ENCODE measurements at regions not wholly inside any gene's neighbourhood (a gene's known extent, or its start where the extent isn't known, plus 50 kb on each side); places are given as distances from the start of the nearest gene placed in this dataset.

DNA sequence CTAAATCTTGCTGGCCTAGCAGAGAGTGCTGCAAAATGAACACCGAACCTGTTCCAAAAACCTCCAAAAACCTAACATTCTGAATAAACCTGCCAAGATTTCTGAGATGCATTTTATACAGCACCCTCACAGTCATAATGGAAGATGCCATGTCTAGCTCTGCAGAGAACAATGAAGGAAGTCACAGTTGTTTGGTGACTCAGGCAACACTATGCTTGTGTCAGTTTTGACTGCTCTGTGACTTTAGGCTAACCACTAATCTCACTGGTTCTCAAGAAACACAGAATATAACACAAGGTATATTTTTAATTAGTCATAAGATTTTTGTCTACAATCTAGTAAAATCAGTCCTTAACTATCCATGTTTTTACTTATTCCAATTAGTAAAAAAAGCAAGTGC is 606.6 kb downstream of the TBL1XR1 start:
- no peak for TF ChIP-seq EZH2 (IDR thresholded peaks at IDR 0.05; ENCODE audit: borderline replicate concordance, low read depth, low read length, poor library complexity, severe bottlenecking)
- TF ChIP-seq, protein P1, sequence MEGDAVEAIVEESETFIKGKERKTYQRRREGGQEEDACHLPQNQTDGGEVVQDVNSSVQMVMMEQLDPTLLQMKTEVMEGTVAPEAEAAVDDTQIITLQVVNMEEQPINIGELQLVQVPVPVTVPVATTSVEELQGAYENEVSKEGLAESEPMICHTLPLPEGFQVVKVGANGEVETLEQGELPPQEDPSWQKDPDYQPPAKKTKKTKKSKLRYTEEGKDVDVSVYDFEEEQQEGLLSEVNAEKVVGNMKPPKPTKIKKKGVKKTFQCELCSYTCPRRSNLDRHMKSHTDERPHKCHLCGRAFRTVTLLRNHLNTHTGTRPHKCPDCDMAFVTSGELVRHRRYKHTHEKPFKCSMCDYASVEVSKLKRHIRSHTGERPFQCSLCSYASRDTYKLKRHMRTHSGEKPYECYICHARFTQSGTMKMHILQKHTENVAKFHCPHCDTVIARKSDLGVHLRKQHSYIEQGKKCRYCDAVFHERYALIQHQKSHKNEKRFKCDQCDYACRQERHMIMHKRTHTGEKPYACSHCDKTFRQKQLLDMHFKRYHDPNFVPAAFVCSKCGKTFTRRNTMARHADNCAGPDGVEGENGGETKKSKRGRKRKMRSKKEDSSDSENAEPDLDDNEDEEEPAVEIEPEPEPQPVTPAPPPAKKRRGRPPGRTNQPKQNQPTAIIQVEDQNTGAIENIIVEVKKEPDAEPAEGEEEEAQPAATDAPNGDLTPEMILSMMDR (conservative IDR thresholded peaks at IDR 0.05; ENCODE audit: low read depth, low read length): no peak
- BruUV-seq (replicated peaks): no TSS peak
- intact Hi-C loops (cut with micrococcal nuclease; ENCODE audit: unreplicated experiment): no loop called here
- Histone ChIP-seq H3K36me3 (ENCODE audit: insufficient read depth, low read length, poor library complexity, severe bottlenecking) (no peaks in the 10 kb centered on the region), H3K4me3 (ENCODE audit: low read depth, low read length, poor library complexity, severe bottlenecking) (no peak overlapping the region), H3K4me1 (ENCODE audit: insufficient read depth, low read length, poor library complexity, severe bottlenecking) (peaks cover 13% of the 10 kb centered on the region), H3K27me3 (replicated peaks; ENCODE audit: insufficient read depth, low read depth, low read length, poor library complexity) (no peaks in the 10 kb centered on the region), H3K9me3 (ENCODE audit: low read depth, low read length, poor library complexity, severe bottlenecking) (no peaks in the 10 kb centered on the region), H3K27ac (ENCODE audit: low read depth, low read length, poor library complexity, severe bottlenecking) (no peak overlapping the region)
- DNase-seq (ENCODE audit: low spot score): peak; percentile 22
- ChIA-PET CTCF (no interaction called here), POLR2A (ENCODE audit: low non-redundant PET) (no interaction called here)

DNA sequence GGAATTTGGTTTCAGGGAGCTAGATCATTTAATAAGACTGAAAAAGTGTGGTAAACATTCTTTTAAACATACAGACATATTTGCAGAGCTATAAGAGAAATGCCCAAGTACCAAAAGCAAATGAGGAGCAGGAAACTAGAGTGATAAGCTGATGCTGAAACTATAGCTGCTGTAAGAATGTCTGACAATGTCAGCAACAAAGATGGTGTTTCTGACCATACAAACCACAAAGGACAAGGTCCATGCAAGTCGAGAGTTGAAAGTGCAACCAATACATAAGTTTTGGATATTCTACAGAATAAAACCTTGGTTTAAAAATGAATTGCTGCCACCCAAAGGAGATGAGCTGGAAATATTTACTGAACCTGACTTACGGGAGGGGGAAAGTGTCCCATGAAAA is 610.2 kb downstream of the TBL1XR1 start:
- Histone ChIP-seq H3K27me3 (replicated peaks; ENCODE audit: insufficient read depth, low read depth, low read length, poor library complexity) (no peaks in the 10 kb centered on the region), H3K9me3 (ENCODE audit: low read depth, low read length, poor library complexity, severe bottlenecking) (no peaks in the 10 kb centered on the region), H3K36me3 (ENCODE audit: insufficient read depth, low read length, poor library complexity, severe bottlenecking) (no peaks in the 10 kb centered on the region), H3K4me1 (ENCODE audit: insufficient read depth, low read length, poor library complexity, severe bottlenecking) (peaks cover 3% of the 10 kb centered on the region), H3K4me3 (ENCODE audit: low read depth, low read length, poor library complexity, severe bottlenecking) (no peak overlapping the region), H3K27ac (ENCODE audit: low read depth, low read length, poor library complexity, severe bottlenecking) (no peak overlapping the region)
- CTCF ChIA-PET: no interaction called here
- intact Hi-C loops (cut with micrococcal nuclease; ENCODE audit: unreplicated experiment): no loop called here
- BruUV-seq (replicated peaks): no TSS peak
- POLR2A ChIA-PET (ENCODE audit: low non-redundant PET): no interaction called here
- DNase-seq (ENCODE audit: low spot score): no peak
- TF ChIP-seq EZH2 (IDR thresholded peaks at IDR 0.05; ENCODE audit: borderline replicate concordance, low read depth, low read length, poor library complexity, severe bottlenecking): no peak
- TF ChIP-seq, protein P1 (conservative IDR thresholded peaks at IDR 0.05; ENCODE audit: low read depth, low read length): no peak

DNA sequence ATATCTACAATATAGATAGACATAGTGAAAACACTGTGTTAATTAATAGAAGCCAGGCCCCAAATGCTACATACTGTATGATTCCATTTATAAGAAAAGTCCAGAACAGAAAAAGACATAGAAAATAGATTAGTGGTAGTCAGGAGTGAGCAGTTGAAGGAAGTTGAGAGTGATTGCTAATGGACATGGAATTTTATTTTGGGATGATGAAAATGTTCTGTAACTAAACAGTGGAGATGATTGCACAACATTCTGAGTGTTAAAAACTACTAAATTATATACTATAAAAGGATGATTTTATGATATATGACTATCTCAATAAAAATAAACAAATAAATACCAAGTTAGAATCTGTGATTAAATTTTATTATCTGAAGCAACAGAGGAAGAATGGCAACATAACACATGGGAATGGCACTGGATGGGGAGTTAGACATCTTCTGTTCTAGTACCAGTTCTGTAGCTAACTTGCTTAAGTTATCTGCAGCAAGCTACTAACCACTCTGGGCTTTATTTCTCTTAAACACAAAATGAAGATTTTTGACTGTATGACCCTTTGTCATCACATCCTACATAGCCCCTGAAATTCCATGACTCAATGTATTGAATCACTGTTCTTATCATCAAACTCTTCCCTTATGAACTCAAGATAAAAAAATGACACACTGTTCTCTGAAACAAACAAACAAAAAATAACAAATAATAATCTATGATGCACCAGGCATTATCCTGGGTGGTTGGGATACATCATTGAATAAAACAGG is 612.7 kb downstream of the TBL1XR1 start:
- intact Hi-C loops (cut with micrococcal nuclease; ENCODE audit: unreplicated experiment): no loop called here

More for the DNA sequence above, 612.7 kb downstream of the TBL1XR1 start:
- H3K27me3 ChIP-seq (replicated peaks; ENCODE audit: insufficient read depth, low read depth, low read length, poor library complexity): no peaks in the 10 kb centered on the region
- H3K4me3 ChIP-seq (ENCODE audit: low read depth, low read length, poor library complexity, severe bottlenecking): no peak overlapping the region
- TF ChIP-seq, protein P1 (conservative IDR thresholded peaks at IDR 0.05; ENCODE audit: low read depth, low read length): no peak
- no peak for TF ChIP-seq EZH2 (IDR thresholded peaks at IDR 0.05; ENCODE audit: borderline replicate concordance, low read depth, low read length, poor library complexity, severe bottlenecking)
- H3K4me1 ChIP-seq (ENCODE audit: insufficient read depth, low read length, poor library complexity, severe bottlenecking): peaks cover 3% of the 10 kb centered on the region
- no peaks in the 10 kb centered on the region for H3K9me3 ChIP-seq (ENCODE audit: low read depth, low read length, poor library complexity, severe bottlenecking)
- ChIA-PET POLR2A (ENCODE audit: low non-redundant PET) (no interaction called here), CTCF (no interaction called here)
- no peak for DNase-seq (ENCODE audit: low spot score)
- H3K36me3 ChIP-seq (ENCODE audit: insufficient read depth, low read length, poor library complexity, severe bottlenecking): no peaks in the 10 kb centered on the region
- no peak overlapping the region for H3K27ac ChIP-seq (ENCODE audit: low read depth, low read length, poor library complexity, severe bottlenecking)
- BruUV-seq (replicated peaks): no TSS peak
